ENCODE measurements at regions not wholly inside any gene's neighbourhood (a gene's known extent, or its start where the extent isn't known, plus 50 kb on each side); places are given as distances from the start of the nearest gene placed in this dataset.

GRCh38 chr6:148648754-148649453, 97.9 kb upstream of the UST start:
- TF ChIP-seq CTCF (IDR thresholded peaks at IDR 0.05 in 8 of 11, conservative IDR thresholded peaks at IDR 0.05 in 3 of 11) = no peak
- no peak for TF ChIP-seq POLR2AphosphoS5 (IDR thresholded peaks at IDR 0.05)
- TF ChIP-seq POLR2A (IDR thresholded peaks at IDR 0.05) = no peak
